ENCODE measurements at regions not wholly inside any gene's neighbourhood (a gene's known extent, or its start where the extent isn't known, plus 50 kb on each side); places are given as distances from the start of the nearest gene placed in this dataset.

- TF ChIP-seq REST (IDR thresholded peaks at IDR 0.05; ENCODE audit: unreplicated experiment), result no peak
- TF ChIP-seq POLR2AphosphoS5 (IDR thresholded peaks at IDR 0.05; ENCODE audit: low read depth), result no peak
- no peak for TF ChIP-seq CTCF (conservative IDR thresholded peaks at IDR 0.05; ENCODE audit: low read depth in 2 of 2)
- TF ChIP-seq NANOG (IDR thresholded peaks at IDR 0.05; ENCODE audit: borderline replicate concordance), result no peak
- TF ChIP-seq STAT1 (IDR thresholded peaks at IDR 0.05; ENCODE audit: unreplicated experiment), result no peak
- no peak for TF ChIP-seq EZH2phosphoT487 (IDR thresholded peaks at IDR 0.05; ENCODE audit: unreplicated experiment)
- TF ChIP-seq ZNF331 (CRISPR knock-in tag; IDR thresholded peaks at IDR 0.05; ENCODE audit: low read depth), result no peak
- TF ChIP-seq CREB1 (CRISPR knock-in tag; IDR thresholded peaks at IDR 0.05; ENCODE audit: low read depth), result no peak
- no peak for TF ChIP-seq JUNB (IDR thresholded peaks at IDR 0.05; ENCODE audit: unreplicated experiment)
- TF ChIP-seq ETS1 (IDR thresholded peaks at IDR 0.05), result no peak
- no peak for TF ChIP-seq EZH2 (IDR thresholded peaks at IDR 0.05; ENCODE audit: low read depth, unreplicated experiment)
- TF ChIP-seq ZNF114 (CRISPR knock-in tag; IDR thresholded peaks at IDR 0.05), result no peak
These were observed 71.4 kb upstream of the BACH2 start (continued) for GRCh38 chr6:90368001-90368400.

- Histone ChIP-seq H3K4me1 (ENCODE audit: insufficient read depth) (peaks cover 31% of the 10 kb centered on the region), H2AFZ (no peak overlapping the region), H3F3A (replicated peaks; ENCODE audit: low read depth) (no peaks in the 10 kb centered on the region), H3K27me3 (ENCODE audit: insufficient read depth) (no peaks in the 10 kb centered on the region), H4K20me1 (replicated peaks; ENCODE audit: insufficient read depth) (no peaks in the 10 kb centered on the region), H3K79me2 (replicated peaks; ENCODE audit: insufficient read depth) (no peaks in the 10 kb centered on the region), H3K4me2 (no peak overlapping the region), H3K9me2 (ENCODE audit: insufficient read depth) (no peaks in the 10 kb centered on the region; the same call in 1 of the 2 replicates), H3K27ac (ENCODE audit: low read depth) (no peak overlapping the region), H3K4me3 (no peak overlapping the region), H3K36me3 (ENCODE audit: insufficient read depth) (no peaks in the 10 kb centered on the region)
- Mint-ChIP-seq H3K4me3 (no peak overlapping the region), H3K9me3 (no peaks in the 10 kb centered on the region), H3K36me3 (ENCODE audit: low read depth) (0 out of 3 replicates have a peak, but pooled peaks cover 3% of the 10 kb centered on the region), H3K27ac (no peak overlapping the region), H3K27me3 (ENCODE audit: insufficient read depth, low read depth, poor library complexity) (peaks cover 10% of the 10 kb centered on the region), H3K4me1 (peaks cover 36% of the 10 kb centered on the region)
- ATAC-seq (no peak), DNase-seq (ENCODE audit: low spot score) (no peak)
- TF ChIP-seq POLR2AphosphoS5 (IDR thresholded peaks at IDR 0.05; ENCODE audit: low read depth), result no peak
- no peak for TF ChIP-seq CREB1 (CRISPR knock-in tag; IDR thresholded peaks at IDR 0.05; ENCODE audit: low read depth)
- TF ChIP-seq JUNB (IDR thresholded peaks at IDR 0.05; ENCODE audit: unreplicated experiment), result no peak
- no peak for TF ChIP-seq EZH2phosphoT487 (IDR thresholded peaks at IDR 0.05; ENCODE audit: unreplicated experiment)
- TF ChIP-seq ZNF331 (CRISPR knock-in tag; IDR thresholded peaks at IDR 0.05; ENCODE audit: low read depth), result no peak
- TF ChIP-seq EZH2 (IDR thresholded peaks at IDR 0.05; ENCODE audit: low read depth, unreplicated experiment), result no peak
These were observed 69.0 kb upstream of the BACH2 start for GRCh38 chr6:90365565-90366219.
